TTC549 (cell line): ENCODE measurements at regions not wholly inside any gene's neighbourhood (a gene's known extent, or its start where the extent isn't known, plus 50 kb on each side); places are given as distances from the start of the nearest gene placed in this dataset.

Source experiments
- FAIRE-seq: peaks from 2 replicates; lab custom pipeline; 2012; peaks lifted over from hg19 to GRCh38; lab: Jason Lieb, UNC

DNA sequence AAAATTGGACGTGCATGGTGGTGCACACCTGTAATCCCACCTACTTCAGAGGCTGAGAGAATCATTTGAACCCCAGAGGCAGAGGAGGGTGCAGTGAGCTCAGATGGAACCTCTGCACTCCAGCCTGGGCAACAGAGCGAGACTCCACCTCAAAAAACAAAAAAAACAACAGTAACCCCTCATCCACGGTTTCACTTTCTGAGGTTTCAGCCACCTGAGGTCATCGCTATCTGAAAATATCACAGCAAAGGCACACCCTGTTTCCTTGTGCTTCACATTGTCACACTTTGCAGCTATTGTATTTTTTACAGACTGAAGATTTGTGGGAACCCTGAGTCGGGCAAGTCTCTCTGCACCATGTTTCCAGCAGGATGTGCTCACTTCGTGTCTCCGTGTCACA is 54.1 kb upstream of the FOXQ1 start:
- no peak for FAIRE-seq

DNA sequence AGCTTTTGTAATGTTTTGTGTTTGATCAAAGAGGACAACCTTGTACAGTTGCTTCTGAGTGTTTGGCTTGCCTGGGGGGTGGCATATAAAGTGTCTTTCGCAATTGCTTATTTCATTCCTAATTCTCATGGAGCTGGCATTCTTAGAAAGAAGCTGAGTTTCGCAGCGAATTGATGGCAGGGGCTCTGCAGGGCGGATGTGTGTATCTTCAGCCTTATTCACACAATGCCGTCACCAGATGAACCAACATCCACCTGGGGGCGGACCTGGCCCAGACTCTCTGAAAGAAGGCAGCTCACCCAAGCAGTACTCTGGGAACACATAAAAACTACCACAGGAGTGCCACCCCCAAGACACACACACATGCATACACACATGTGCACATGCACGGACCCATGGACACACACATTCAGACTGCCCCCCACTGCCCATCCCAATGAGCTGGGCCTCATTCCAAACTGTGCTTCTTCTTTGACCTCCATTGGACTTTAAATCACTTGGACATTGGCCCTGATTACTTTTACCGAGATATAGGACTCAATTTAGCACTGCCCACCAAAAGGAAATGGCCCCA is 55.4 kb upstream of the FOXQ1 start:
- FAIRE-seq, result no peak

DNA sequence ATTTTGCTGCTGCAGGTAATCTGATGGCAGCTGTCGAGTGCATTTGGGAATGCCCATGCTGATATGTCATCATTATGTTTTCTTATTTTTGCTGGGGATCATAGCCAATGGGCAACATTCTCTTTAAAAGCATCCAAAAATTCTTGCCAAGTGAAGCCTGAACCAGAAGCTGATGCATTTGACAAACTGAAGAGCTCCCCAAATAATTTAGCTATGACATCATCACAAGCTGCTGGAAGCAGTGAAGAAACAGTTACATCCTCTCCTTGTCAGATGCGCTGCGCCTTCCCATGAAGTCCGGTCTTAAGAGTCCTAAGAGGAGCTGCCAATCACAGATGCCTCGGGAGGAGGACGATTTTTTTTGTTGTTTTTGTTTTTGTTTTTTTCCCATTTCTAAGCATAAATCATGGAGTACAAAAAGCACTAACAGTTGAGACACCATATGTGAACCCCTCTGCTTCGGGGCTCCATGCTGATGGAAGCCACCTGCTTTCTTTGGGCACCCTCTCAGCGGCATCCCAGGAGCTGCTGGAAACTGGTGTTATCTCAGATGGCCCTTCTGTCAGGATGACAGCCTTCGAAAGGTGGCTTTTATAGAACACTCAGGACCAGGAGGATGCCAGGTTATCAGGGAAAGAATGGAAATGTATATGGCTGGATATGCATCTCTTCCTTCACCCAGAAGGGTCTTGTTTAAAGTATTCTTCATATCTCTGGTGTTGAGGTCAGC is 56.1 kb upstream of the FOXQ1 start:
- no peak for FAIRE-seq

DNA sequence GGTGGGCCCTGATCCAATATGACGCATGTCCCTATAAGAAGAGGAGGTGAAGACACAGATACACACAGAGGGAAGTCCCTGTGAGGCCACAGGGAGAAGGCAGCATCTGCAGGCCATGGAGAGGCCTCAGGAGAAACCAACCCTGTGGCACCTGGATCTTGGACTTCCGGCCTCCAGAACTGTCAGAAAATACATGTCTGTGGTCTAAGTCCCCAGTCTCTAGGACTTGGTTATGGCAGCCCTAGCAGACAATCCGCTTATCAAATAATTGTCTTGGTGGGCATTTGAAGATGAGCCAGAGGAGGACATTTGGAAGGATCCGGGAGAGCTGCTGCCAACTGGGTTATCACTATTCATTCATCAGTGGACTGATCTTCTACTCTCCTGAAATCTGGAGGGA is 57.6 kb upstream of the FOXQ1 start:
- no peak for FAIRE-seq

DNA sequence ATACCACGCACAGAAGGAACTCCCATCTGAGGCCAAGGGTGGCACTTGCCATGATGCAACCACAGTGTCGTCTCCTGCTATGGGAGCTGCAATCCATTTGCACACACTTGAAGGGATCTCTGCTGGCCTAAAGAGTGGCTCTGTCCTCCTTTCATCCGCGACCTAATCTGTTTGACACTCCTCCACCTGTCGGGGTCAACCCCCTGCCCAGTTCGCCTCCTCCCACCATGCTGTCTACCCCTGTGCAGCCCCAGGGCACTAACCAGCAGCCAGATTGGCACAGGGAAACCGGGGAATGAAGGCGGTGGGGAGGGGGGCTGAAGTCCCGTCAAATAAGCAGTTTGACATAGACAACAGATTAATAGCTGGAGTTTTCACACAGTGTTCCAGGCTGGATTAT is 58.1 kb upstream of the FOXQ1 start:
- no peak for FAIRE-seq

DNA sequence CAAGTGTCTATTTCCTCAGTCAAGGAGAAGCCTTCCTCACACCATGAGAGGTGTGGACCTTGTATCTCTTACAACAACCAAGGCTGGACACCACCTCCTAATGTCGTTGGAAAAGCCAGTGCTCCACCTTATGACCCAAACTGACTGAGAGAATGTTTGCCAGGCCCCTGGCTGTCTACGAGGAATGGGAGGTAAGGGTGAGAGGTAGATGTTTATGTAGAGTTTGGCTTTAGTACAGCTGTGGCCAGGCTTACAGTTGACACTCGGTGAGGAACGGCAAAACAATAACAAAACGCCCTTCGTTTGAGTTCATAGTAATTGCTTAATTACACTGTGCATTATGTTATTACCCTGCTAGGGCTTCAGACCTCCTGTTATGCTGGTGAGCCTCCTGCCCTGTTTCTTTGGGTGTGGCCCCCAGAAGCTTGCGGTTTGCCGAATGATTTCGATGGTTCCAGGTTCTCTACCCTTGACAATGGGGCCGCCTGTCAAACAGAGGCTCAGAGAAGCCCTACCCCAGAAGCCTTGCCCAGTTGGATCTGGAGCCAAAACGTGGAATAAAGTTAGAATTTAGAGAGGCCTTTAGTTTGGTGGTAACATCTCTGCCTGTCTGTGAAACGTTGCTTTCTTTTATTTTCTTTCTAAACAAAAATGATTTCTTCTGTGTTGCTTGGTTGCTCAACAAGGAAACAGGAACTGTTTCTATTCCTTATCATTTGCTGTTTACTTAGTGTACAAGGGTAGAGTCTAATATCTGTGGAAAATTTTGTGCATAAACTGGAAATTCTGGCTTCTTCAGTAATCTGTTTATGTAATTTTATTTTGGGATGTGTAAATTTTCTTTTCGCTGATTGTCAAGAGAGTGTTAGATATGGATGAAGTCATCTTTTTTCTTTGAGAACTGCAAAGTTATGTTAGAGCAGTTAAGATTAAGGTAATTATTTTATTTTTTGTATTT is 60.4 kb upstream of the FOXQ1 start:
- no peak for FAIRE-seq

DNA sequence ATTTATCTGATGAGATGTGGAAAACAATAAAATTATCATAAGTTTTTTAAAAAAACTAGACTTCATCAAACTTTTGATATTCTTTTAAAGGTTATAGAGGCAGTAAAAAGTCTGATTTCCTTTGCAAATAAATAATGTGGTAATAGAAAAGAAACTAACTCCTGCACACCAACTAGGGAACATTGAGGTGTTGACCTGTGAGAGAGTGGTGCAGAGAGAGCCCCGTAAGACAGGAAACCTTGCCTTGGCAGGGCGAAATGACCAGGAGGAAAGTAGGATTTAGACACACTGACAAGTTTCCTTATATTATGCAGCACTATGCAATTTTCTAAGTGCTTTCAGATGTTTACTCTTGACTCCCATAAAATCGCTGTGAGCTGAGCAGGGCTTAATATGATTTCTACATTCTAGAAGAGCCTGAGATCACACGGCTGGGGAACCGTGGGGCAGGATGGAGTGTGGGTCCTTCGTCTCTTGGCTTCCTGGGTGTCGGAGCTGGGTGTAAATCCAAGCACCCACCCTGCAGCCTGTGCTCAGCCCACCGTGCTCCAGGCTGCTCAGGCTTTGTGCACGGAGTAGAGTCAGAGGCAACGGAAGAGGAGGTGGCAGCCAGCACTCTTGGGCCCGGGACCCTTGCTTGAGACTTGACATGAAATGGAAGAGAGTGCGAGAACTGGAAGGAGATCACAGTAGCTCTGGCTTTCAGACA is 61.3 kb upstream of the FOXQ1 start:
- no peak for FAIRE-seq

DNA sequence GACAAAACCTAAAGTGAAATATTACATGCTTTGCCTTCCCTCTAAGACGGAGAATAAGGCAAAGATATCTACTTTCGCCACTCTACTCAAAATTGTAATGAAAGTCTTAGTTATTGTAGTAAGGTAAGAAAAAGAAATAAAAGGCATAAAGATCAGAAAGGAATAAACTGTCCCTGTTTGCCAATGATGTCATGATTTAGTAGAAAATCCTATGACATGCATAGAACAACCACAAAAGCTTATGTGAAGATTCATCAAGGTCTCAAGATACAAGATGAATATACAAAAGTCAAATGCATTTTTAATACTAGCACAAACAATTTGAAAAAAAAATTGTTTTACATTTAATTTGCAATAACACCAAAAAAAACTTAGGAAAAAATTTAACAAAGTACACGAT is 64.0 kb upstream of the FOXQ1 start:
- no peak for FAIRE-seq

DNA sequence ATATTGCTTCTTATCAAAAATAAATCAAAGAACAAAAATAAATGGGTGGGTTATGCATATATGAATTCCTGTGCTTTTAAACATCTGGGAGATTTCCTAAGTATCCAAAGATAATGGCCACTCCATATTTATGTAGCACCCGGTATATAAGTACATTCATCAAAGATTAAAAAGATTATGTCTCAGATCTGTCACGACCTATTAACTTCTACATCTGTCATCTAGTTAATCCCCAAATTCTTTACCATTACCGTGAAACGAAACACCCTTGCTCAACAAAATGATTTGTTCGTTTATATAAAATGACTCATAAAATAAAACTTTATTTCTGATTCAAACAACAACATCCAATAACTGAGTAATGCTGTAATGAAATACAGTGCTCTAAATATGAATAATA is 64.8 kb upstream of the FOXQ1 start:
- no peak for FAIRE-seq

DNA sequence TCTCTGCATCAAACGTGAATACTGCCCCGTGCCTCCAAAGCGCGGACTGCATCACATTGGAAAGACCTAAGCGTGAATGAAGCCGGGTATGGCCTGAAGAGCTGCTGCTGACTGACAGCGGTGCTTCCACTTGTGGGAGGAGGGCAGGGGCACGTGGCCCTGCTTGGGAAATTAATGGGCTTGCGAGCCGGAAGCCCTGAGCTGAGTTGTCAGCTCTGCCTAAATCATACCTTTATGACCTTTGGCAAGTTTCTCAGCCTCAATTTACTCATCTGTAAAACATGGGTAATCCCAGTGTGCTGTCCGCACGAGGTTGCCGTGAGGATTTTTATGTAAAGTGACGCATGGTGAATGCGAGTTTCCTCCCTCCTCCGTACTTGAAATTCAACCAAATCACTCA is 67.0 kb upstream of the FOXQ1 start:
- no peak for FAIRE-seq

DNA sequence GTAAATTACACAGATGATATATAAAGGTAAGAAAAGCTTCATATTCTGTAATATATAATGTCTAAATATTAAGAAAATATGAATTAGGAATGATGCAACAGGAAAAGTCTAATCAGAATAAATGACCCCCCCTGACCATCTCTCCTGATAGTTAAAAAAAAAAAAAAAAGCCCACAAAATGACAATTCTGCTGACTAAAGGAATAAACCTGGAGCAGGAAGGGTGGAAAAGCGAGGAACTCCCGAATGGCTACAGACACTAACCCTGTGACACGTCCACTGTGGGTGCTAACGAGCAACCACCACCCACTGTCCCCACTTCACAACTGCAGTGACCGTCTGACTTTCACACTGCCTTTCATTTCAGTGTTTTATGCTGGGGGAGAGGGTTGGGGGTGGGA is 67.6 kb upstream of the FOXQ1 start:
- no peak for FAIRE-seq

DNA sequence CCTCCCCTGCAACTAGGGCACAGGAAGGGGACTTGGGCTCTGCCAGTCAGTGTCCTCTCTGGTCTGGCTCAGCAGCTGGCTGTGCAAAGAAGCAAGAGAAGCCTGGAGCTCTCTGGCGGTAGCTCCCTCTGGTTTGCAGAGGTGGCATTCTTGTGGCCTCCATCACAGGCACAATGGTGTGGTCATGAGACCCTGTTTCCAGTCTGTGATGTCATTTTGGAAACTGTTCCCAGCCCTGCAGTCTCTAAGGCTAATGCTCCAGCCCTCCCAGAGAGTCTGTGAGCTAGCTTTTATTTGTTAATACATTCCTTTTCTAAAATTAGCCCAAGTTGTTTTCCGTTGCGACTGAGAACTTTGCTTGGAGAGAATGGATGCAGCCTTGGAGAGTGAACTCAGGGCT is 69.5 kb upstream of the FOXQ1 start:
- FAIRE-seq, result no peak

DNA sequence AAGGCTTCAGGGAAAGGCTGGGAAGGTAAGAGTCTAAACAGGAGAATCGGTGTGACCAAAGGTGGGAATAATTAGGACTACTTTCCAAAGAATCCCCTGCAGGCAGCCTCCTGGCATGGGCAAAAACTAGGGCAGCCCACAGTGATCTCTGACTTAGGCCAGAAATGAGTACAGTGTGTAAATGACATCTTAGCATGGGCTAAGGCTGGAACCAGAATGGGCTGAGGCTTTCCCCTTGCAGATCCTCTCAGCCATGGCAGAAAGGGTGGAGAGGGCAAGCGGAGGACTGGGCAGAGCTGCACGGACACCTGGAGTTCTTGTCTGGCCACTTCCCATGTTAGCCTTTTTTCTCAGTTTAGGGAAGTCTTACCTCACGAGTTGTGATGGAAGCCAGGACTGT is 69.9 kb upstream of the FOXQ1 start:
- no peak for FAIRE-seq

DNA sequence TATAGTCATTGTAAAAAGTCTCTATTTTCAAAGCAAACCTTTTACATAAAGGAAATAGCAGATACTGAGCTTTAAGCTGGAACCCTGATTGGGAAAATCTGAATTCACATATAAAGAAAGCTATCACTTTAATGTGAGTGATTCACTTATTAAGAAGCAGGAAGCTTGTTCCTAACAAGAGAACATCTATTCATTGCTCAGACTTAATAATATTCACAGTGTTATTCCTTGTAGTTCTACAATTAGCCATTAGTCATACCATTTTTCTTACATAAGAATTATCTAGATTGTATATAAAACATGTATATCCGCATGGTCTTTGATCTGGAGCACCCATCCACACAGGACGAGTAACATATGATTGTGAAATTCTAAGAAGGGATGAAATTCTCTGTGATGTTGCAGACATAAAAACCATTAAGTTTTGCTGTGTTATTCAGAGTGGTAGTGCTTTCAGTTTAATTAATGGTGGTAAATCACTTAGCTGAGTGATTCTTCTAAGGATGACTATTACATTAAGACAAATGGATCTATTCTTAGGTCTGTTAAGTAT is 71.1 kb upstream of the FOXQ1 start:
- FAIRE-seq, result no peak

DNA sequence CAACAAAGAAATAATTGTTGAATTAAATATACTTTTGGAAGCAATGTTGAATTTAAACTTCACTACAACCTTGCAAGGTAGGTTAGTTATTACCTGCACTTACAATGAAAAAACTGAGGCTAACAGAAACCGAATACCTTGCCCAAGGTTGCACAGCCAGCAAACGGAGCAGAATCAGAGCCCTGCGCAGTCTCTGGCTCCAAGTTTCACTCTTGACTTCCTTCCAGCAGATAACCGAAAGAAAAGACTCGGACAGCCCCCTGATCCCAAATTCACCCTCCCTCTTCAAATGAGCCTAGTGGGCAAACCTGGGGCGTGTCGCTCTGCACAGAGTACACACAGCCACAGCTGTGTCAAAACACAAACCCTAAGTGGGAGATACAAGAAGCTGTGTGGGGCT is 72.1 kb upstream of the FOXQ1 start:
- FAIRE-seq, result no peak

DNA sequence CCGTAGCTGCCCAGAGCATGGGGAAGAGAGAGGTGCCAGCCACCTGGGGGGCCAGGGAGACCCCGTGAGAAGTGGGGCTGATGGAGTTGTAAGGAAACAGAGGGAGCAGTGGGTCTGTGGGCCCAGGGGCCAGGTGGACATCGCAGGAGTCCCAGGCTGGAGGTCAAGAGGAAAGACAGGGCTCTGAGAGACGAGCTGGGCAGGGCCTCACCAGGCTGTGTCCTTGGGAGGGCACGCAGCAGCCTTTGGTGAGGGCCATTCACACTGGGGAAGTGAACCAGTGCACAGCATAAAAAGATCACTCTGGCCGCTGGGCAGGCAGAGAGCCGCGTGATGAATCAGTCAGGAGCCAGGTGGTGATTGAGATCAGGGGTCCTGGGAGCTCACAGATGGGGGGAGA is 73.9 kb upstream of the FOXQ1 start:
- FAIRE-seq, result no peak

DNA sequence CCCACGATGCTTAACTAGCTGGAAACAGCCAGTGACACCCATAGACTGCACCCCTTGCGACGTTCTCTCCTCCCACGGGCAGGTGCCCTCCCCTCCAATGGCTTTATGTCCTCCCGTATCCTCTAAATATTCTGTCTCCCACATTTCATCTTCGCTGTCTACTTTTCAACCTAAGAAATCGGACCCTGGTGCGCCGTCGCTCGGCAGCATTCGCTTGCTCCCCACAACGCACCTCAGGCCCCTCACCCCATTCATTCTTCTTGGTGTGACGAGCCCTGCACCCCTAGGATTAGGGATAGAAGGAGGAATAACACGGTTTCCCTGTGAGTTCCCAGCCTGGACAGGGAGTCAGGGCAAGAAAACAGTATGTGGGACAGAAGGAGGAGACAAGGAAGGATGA is 74.3 kb upstream of the FOXQ1 start:
- no peak for FAIRE-seq

DNA sequence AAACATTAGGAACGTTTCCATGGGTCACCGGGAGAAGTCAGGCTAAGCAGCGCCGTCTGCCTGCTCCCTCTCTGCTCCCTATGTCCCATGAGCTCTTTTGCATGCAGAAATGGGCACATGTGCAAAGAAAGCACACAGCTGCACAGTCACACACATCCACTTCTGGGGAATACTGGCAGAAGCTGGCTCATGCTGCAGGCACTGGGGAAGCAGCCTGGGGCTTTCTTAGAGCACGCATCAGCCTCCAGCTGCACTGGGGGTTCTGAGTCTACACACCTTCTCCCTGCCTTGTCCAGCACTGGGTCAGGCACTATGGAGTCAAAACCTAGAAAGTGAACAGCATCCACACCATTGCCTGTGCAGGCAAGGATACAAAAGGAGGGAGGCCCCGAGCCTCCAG is 76.1 kb upstream of the FOXQ1 start:
- FAIRE-seq, result no peak

DNA sequence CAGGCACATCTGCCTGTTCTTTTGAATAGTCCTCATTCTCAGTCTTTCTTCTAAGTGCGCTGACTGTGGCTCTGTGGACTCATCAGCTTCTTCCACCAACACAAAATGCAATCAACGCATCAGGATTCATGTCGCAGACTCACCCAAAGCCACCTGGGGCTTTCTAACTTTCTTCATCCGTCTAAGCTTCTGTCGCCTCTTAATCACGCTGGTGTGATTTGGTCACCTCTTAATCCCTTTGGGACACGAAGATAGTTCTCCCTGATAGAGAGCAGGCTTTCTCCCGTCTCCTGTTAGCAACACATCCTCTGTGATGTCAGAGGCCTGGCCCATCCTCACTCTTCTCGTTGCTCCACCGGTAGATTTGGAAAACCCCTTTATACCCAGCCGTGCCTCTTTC is 78.0 kb upstream of the FOXQ1 start:
- FAIRE-seq, result no peak

DNA sequence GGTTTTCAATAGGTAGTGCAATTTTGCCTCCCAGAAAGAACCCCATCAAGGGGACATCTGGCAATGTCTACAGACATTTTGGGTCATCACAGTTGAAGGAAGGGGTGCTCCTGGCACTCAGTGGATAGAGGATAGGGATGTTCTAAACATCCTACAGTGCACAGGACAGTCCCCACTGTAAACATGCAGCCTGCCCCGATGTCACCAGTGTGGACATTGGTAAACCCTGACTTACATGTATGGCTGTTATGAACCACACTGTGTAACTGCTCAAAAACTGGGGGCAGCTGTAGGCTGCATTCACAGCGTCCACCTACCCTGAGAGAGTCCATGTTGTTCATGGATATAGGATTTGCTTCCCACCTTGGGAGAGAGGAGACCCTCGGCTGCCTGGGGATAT is 79.3 kb upstream of the FOXQ1 start:
- no peak for FAIRE-seq

DNA sequence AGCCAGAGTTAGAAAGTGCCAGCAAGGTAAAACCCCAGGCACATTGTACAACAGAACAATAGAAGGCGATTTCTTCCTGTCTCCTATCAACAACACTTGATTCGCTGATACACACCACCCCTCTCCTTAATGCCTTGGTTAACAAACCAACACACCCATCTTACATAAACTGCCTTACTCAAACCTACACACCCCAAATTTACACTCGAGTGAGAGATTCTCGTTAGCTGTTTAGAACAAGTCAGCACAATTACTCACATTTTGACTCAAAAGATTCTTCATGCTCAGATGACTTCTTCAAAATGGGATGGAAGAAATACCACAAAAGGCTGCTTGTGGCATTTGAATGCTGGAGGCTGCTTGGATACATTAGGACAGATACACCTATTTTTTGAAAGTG is 80.0 kb upstream of the FOXQ1 start:
- FAIRE-seq, result no peak
